ENCODE measurements at regions not wholly inside any gene's neighbourhood (a gene's known extent, or its start where the extent isn't known, plus 50 kb on each side); places are given as distances from the start of the nearest gene placed in this dataset.

DNA sequence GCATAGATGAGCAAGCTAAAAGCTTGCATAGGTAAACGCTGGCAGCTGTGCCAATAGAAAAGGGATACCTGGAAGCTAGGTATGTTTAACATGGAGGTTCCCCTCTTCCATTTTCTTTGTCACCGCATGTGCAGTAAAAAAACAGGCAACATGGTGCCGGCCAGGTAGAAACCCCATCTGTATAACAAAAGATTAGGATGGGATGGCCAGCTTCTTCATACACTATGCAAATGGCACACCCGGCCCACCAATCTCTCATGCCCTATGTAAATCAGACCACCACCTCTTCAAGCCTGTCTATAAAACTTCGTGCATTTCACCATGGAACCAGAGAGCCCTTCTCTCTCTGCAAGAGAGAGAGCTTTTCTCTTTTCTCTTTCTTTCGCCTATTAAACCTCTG is 224.3 kb upstream of the P2RY1 start:
- no peak for TF ChIP-seq CTCF (IDR thresholded peaks at IDR 0.05; ENCODE audit: borderline replicate concordance, extremely low read depth, low read length, poor library complexity, severe bottlenecking)
- no peak for TF ChIP-seq EZH2 (IDR thresholded peaks at IDR 0.05; ENCODE audit: borderline replicate concordance, low read depth, low read length, severe bottlenecking)

Measured in DND-41 (cell line).